ENCODE measurements at regions not wholly inside any gene's neighbourhood (a gene's known extent, or its start where the extent isn't known, plus 50 kb on each side); places are given as distances from the start of the nearest gene placed in this dataset.

GRCh38 chr12:61538951-61539350 is 721.3 kb upstream of the USP15 start:
- DNase-seq (ENCODE audit: low spot score in 2 of 2) = no peak
- TF ChIP-seq POLR2A (IDR thresholded peaks at IDR 0.05) = no peak
- no peak for TF ChIP-seq POLR2AphosphoS5 (IDR thresholded peaks at IDR 0.05)
- no peak for TF ChIP-seq CTCF (IDR thresholded peaks at IDR 0.05)

GRCh38 chr12:61542551-61542950 is 717.7 kb upstream of the USP15 start:
- no peaks in the 10 kb centered on the region for H3K27me3 ChIP-seq
- intact Hi-C loops (cut with DNase I; ENCODE audit: low total_unique reads) = no loop called here
- no peaks in the 10 kb centered on the region for H3K9me3 ChIP-seq
- DNase-seq (ENCODE audit: low spot score in 2 of 2) = no peak
- no peaks in the 10 kb centered on the region for H3K36me3 ChIP-seq
- no peak overlapping the region for H3K27ac ChIP-seq
- H3K4me3 ChIP-seq = no peak overlapping the region
- TF ChIP-seq POLR2AphosphoS5 (IDR thresholded peaks at IDR 0.05) = no peak
- TF ChIP-seq POLR2A (IDR thresholded peaks at IDR 0.05) = no peak
- no peak for TF ChIP-seq CTCF (IDR thresholded peaks at IDR 0.05)
- no peaks in the 10 kb centered on the region for H3K4me1 ChIP-seq

More at GRCh38 chr12:61538951-61539350, 721.3 kb upstream of the USP15 start:
- intact Hi-C loops (cut with DNase I; ENCODE audit: low total_unique reads) = no loop called here
- no peak overlapping the region for H3K4me3 ChIP-seq
- H3K36me3 ChIP-seq = no peaks in the 10 kb centered on the region
- H3K4me1 ChIP-seq = no peaks in the 10 kb centered on the region
- no peak overlapping the region for H3K27ac ChIP-seq
- no peaks in the 10 kb centered on the region for H3K9me3 ChIP-seq
- no peaks in the 10 kb centered on the region for H3K27me3 ChIP-seq

- Histone ChIP-seq H3K4me3 (no peak overlapping the region), H3K27ac (no peak overlapping the region), H3K4me1 (no peaks in the 10 kb centered on the region), H3K9me3 (no peaks in the 10 kb centered on the region), H3K36me3 (no peaks in the 10 kb centered on the region), H3K27me3 (no peaks in the 10 kb centered on the region)
- intact Hi-C loops (cut with DNase I; ENCODE audit: low total_unique reads) = no loop called here
- DNase-seq (ENCODE audit: low spot score in 2 of 2) = no peak
- TF ChIP-seq POLR2A (IDR thresholded peaks at IDR 0.05) = no peak
- TF ChIP-seq CTCF (IDR thresholded peaks at IDR 0.05) = no peak
- no peak for TF ChIP-seq POLR2AphosphoS5 (IDR thresholded peaks at IDR 0.05)
Measured at GRCh38 chr12:61546296-61546695, 713.9 kb upstream of the USP15 start.

GRCh38 chr12:61553091-61553490 is 707.1 kb upstream of the USP15 start:
- DNase-seq (ENCODE audit: low spot score in 2 of 2) = no peak
- Histone ChIP-seq H3K9me3 (no peaks in the 10 kb centered on the region), H3K4me3 (no peak overlapping the region), H3K36me3 (no peaks in the 10 kb centered on the region), H3K27ac (no peak overlapping the region), H3K27me3 (no peaks in the 10 kb centered on the region), H3K4me1 (no peaks in the 10 kb centered on the region)
- TF ChIP-seq POLR2A (IDR thresholded peaks at IDR 0.05) = no peak
- no peak for TF ChIP-seq CTCF (IDR thresholded peaks at IDR 0.05)
- no peak for TF ChIP-seq POLR2AphosphoS5 (IDR thresholded peaks at IDR 0.05)
- intact Hi-C loops (cut with DNase I; ENCODE audit: low total_unique reads) = no loop called here

- Histone ChIP-seq H3K36me3 (no peaks in the 10 kb centered on the region), H3K27me3 (no peaks in the 10 kb centered on the region), H3K4me1 (no peaks in the 10 kb centered on the region), H3K27ac (peak overlapping the region in 1 of 2 donors; percentile 69), H3K4me3 (no peak overlapping the region), H3K9me3 (no peaks in the 10 kb centered on the region)
- DNase-seq (ENCODE audit: low spot score in 2 of 2) = peak in 1 of 2 donors; percentile 24
- TF ChIP-seq POLR2A (IDR thresholded peaks at IDR 0.05) (no peak), POLR2AphosphoS5 (IDR thresholded peaks at IDR 0.05) (no peak), CTCF (IDR thresholded peaks at IDR 0.05) (no peak)
- intact Hi-C loops (cut with DNase I; ENCODE audit: low total_unique reads) = no loop called here
Measured at GRCh38 chr12:61554268-61555008, 705.8 kb upstream of the USP15 start.

All from breast epithelium (tissue), 4 donors.